ENCODE measurements at regions not wholly inside any gene's neighbourhood (a gene's known extent, or its start where the extent isn't known, plus 50 kb on each side); places are given as distances from the start of the nearest gene placed in this dataset.

- no peak for DNase-seq
- H3K36me3 ChIP-seq (replicated peaks in 1 of 2): no peaks in the 10 kb centered on the region
- H3K27ac ChIP-seq: no peak overlapping the region
- intact Hi-C loops (cut with DNase I): no loop called here
- WGBS, 4 donors: 77 to 90% (median 88%) methylated on average over 7 to 13 of the region's 13 CpGs
- no peaks in the 10 kb centered on the region for H3K9me3 ChIP-seq (replicated peaks in 1 of 3)
- H3K4me1 ChIP-seq (replicated peaks in 1 of 2): no peaks in the 10 kb centered on the region
- H3K4me3 ChIP-seq: no peak overlapping the region
- no peaks in the 10 kb centered on the region for H3K27me3 ChIP-seq
- TF ChIP-seq, protein P1, sequence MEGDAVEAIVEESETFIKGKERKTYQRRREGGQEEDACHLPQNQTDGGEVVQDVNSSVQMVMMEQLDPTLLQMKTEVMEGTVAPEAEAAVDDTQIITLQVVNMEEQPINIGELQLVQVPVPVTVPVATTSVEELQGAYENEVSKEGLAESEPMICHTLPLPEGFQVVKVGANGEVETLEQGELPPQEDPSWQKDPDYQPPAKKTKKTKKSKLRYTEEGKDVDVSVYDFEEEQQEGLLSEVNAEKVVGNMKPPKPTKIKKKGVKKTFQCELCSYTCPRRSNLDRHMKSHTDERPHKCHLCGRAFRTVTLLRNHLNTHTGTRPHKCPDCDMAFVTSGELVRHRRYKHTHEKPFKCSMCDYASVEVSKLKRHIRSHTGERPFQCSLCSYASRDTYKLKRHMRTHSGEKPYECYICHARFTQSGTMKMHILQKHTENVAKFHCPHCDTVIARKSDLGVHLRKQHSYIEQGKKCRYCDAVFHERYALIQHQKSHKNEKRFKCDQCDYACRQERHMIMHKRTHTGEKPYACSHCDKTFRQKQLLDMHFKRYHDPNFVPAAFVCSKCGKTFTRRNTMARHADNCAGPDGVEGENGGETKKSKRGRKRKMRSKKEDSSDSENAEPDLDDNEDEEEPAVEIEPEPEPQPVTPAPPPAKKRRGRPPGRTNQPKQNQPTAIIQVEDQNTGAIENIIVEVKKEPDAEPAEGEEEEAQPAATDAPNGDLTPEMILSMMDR (IDR thresholded peaks at IDR 0.05): no peak
- TF ChIP-seq POLR2A (IDR thresholded peaks at IDR 0.05): no peak
Observed at GRCh38 chr2:11097038-11097720, 58.1 kb upstream of the SLC66A3 start.

DNA sequence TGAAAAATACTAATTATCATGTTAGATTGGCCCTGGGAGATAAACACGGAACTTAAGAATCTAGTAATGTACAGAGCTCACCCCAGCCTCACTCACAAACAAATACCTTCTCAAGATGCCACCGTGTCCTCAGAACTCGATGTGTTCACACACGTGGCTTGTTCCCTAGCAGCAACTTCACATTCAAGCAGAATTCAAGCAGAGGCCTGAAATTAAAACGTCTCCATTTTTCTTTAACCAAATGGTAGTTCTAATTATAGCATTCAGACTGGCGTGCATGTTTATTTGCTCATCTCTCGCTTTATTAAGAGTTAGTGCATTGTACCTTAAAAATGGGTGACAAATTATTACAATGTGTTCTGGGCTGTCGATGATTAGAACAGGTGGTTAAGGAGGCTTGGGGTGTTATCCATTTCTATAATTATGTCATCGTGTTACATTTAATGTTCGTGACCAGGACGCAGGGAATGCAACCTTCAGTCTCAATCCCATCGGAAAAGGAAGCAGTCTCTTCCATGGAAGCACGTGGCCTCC, 57.3 kb upstream of the SLC66A3 start:
- Histone ChIP-seq H3K4me1 (replicated peaks in 1 of 2) (no peaks in the 10 kb centered on the region), H3K4me3 (no peak overlapping the region), H3K27me3 (no peaks in the 10 kb centered on the region), H3K36me3 (replicated peaks in 1 of 2) (no peaks in the 10 kb centered on the region), H3K9me3 (replicated peaks in 1 of 3) (no peaks in the 10 kb centered on the region), H3K27ac (no peak overlapping the region)
- WGBS, 4 donors: 83 to 87% (median 86%) methylated on average over 13 of the region's 13 CpGs
- DNase-seq: no peak
- intact Hi-C loops (cut with DNase I): no loop called here
- TF ChIP-seq POLR2A (IDR thresholded peaks at IDR 0.05): no peak
- TF ChIP-seq, protein P1 (IDR thresholded peaks at IDR 0.05): no peak

DNA sequence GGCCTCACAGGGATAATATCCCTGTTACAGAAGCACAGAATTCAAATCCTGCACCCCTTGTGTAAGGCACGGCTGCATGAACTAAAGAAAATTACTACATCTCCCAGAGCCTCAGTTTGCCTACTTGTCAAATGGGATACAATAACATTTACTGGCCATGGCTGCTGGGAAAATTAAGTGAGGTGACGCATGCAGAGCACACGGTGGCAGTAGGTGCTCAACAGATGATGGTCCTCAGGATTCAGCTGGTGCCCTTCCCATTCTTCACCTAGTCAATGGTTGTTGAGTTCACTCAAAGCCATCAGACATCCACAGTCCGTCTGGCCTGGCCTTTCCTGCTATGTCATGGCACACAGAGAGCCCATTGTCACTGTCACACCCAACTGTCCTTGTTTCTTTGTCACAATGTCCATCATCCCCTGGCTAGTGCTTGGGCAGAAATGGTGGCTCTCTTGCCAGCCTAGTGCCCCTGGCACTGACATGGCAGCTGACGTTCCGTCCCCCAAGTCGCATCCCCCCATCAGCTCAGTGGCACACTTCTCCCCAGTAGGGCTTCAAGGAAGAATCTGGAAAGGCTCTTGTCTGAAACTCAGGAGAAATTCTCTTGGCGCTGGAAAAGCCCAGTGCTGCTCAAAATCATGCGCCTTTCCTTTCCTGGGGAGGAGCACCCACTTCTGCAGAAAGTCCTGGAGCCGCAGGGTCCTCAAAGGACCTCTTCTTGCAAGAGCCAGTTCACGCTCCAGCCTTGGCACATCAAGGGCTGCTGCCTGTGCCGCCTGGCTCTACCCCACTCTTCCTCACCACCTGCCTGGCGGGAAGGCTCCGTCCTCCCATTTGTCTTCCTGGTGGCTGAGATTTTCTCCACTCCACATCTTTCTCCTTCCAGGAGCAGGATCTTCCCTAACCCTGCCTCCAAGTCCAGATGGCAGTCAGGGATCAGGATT, 55.9 kb upstream of the SLC66A3 start:
- Histone ChIP-seq H3K27ac (no peak overlapping the region), H3K36me3 (replicated peaks in 1 of 2) (no peaks in the 10 kb centered on the region), H3K4me1 (replicated peaks in 1 of 2) (no peaks in the 10 kb centered on the region), H3K9me3 (replicated peaks in 1 of 3) (no peaks in the 10 kb centered on the region), H3K27me3 (no peaks in the 10 kb centered on the region), H3K4me3 (no peak overlapping the region)
- intact Hi-C loops (cut with DNase I): no loop called here
- no peak for TF ChIP-seq POLR2A (IDR thresholded peaks at IDR 0.05)
- TF ChIP-seq, protein P1 (IDR thresholded peaks at IDR 0.05): no peak
- WGBS, 4 donors: 88 to 90% (median 89%) methylated on average over 14 of the region's 14 CpGs
- no peak for DNase-seq

- intact Hi-C loops (cut with DNase I): no loop called here
- H3K4me3 ChIP-seq: no peak overlapping the region
- no peak for TF ChIP-seq POLR2A (IDR thresholded peaks at IDR 0.05)
- TF ChIP-seq, protein P1 (IDR thresholded peaks at IDR 0.05): no peak
- DNase-seq: no peak
- no peaks in the 10 kb centered on the region for H3K36me3 ChIP-seq (replicated peaks in 1 of 2)
- H3K27me3 ChIP-seq: no peaks in the 10 kb centered on the region
- H3K27ac ChIP-seq: no peak overlapping the region
- peaks cover 0 to 2% of the 10 kb centered on the region in 2 donors for H3K4me1 ChIP-seq (replicated peaks in 1 of 2)
- 90 to 97% (median 93%) methylated on average over 6 of the region's 6 CpGs for WGBS, 4 donors
- no peaks in the 10 kb centered on the region for H3K9me3 ChIP-seq (replicated peaks in 1 of 3)
Observed at GRCh38 chr2:11100130-11100529, 55.1 kb upstream of the SLC66A3 start.

Data from adrenal gland (tissue), 9 donors.